Peyer's patch (tissue), 4 donors: ENCODE measurements at regions not wholly inside any gene's neighbourhood (a gene's known extent, or its start where the extent isn't known, plus 50 kb on each side); places are given as distances from the start of the nearest gene placed in this dataset.

Experiments used
- DNase-seq, 3 donors: peaks; one replicate each; pipeline ENCODE4 v3.0.0-alpha.2; 2017 to 2019
- H3K27ac ChIP-seq, 4 donors: fragments of 200-600 bp; sonication (generic); one replicate each; pipeline ENCODE4 v1.5.1; 2016 to 2019
- H3K27me3 ChIP-seq, 2 donors: fragments of 200-600 bp; sonication (generic); one replicate each; pipeline ENCODE4 v1.5.1; 2019
- H3K36me3 ChIP-seq, 3 donors: fragments of 200-600 bp; sonication (generic); one replicate each; pipeline ENCODE4 v1.5.1; 2016 to 2019
- H3K4me1 ChIP-seq, 4 donors: fragments of 200-600 bp; sonication (generic); one replicate each; pipeline ENCODE4 v1.5.1; 2016 to 2019
- H3K4me3 ChIP-seq, 4 donors: fragments of 200-600 bp; sonication (generic); 1 replicate in 3 of 4; 2 replicates in 1 of 4; pipeline ENCODE4 v1.5.1; 2016 to 2019; ENCODE audit warnings: mild to moderate bottlenecking in 1 of 4
- H3K9me3 ChIP-seq, 4 donors: fragments of 200-600 bp; sonication (generic); one replicate each; pipeline ENCODE4 v1.5.1; 2016 to 2019; ENCODE audit warnings: mild to moderate bottlenecking in 1 of 4
- CTCF ChIP-seq, 6 experiments: fragments of 450-650 bp in 4 of 6; fragments of 200-600 bp in 2 of 6; sonication (generic) in 1 of 6; IDR thresholded peaks; one replicate each; pipeline ENCODE4 v1.5.1; 2017 to 2019; ENCODE audit warnings: antibody characterized with exemption in 6 of 6, mild to moderate bottlenecking in 3 of 6, moderate library complexity in 1 of 6
- POLR2A ChIP-seq, 2 donors: fragments of 450-650 bp; IDR thresholded peaks; one replicate each; pipeline ENCODE4 v1.5.1; 2017; ENCODE audit warnings: antibody characterized with exemption in 2 of 2, mild to moderate bottlenecking in 2 of 2, moderate library complexity in 2 of 2

- no peak overlapping the region for H3K27ac ChIP-seq
- H3K27me3 ChIP-seq = no peaks in the 10 kb centered on the region
- no peak overlapping the region for H3K4me3 ChIP-seq
- H3K36me3 ChIP-seq = no peaks in the 10 kb centered on the region
- no peaks in the 10 kb centered on the region for H3K9me3 ChIP-seq
- no peaks in the 10 kb centered on the region for H3K4me1 ChIP-seq
- no peak for DNase-seq
- TF ChIP-seq POLR2A (IDR thresholded peaks at IDR 0.05) (no peak), CTCF (IDR thresholded peaks at IDR 0.05) (no peak)
Measured at GRCh38 chr9:31808766-31809165, 575.7 kb upstream of the ACO1 start.

- DNase-seq = no peak
- no peak overlapping the region for H3K4me3 ChIP-seq
- no peak overlapping the region for H3K27ac ChIP-seq
- H3K9me3 ChIP-seq = no peaks in the 10 kb centered on the region
- H3K27me3 ChIP-seq = no peaks in the 10 kb centered on the region
- no peaks in the 10 kb centered on the region for H3K4me1 ChIP-seq
- TF ChIP-seq CTCF (IDR thresholded peaks at IDR 0.05) = no peak
- TF ChIP-seq POLR2A (IDR thresholded peaks at IDR 0.05) = no peak
- no peaks in the 10 kb centered on the region for H3K36me3 ChIP-seq
Measured at GRCh38 chr9:31820426-31820825, 564.0 kb upstream of the ACO1 start.

- TF ChIP-seq CTCF (IDR thresholded peaks at IDR 0.05) (no peak), POLR2A (IDR thresholded peaks at IDR 0.05) (no peak)
- Histone ChIP-seq H3K4me1 (no peaks in the 10 kb centered on the region), H3K27ac (no peak overlapping the region), H3K36me3 (no peaks in the 10 kb centered on the region), H3K4me3 (no peak overlapping the region), H3K27me3 (no peaks in the 10 kb centered on the region), H3K9me3 (no peaks in the 10 kb centered on the region)
- DNase-seq = no peak
Measured at GRCh38 chr9:31821583-31821982, 562.9 kb upstream of the ACO1 start.

GRCh38 chr9:31823365-31823764 is 561.1 kb upstream of the ACO1 start:
- Histone ChIP-seq H3K36me3 (no peaks in the 10 kb centered on the region), H3K27ac (no peak overlapping the region), H3K4me1 (no peaks in the 10 kb centered on the region), H3K27me3 (no peaks in the 10 kb centered on the region), H3K9me3 (no peaks in the 10 kb centered on the region), H3K4me3 (no peak overlapping the region)
- TF ChIP-seq CTCF (IDR thresholded peaks at IDR 0.05) (no peak), POLR2A (IDR thresholded peaks at IDR 0.05) (no peak)
- no peak for DNase-seq

GRCh38 chr9:31824860-31825259 is 559.6 kb upstream of the ACO1 start:
- Histone ChIP-seq H3K27ac (no peak overlapping the region), H3K27me3 (no peaks in the 10 kb centered on the region), H3K36me3 (no peaks in the 10 kb centered on the region), H3K9me3 (no peaks in the 10 kb centered on the region), H3K4me3 (no peak overlapping the region), H3K4me1 (no peaks in the 10 kb centered on the region)
- DNase-seq = no peak
- TF ChIP-seq CTCF (IDR thresholded peaks at IDR 0.05) (no peak), POLR2A (IDR thresholded peaks at IDR 0.05) (no peak)

GRCh38 chr9:31837211-31837610 is 547.2 kb upstream of the ACO1 start:
- H3K4me3 ChIP-seq = no peak overlapping the region
- no peaks in the 10 kb centered on the region for H3K4me1 ChIP-seq
- no peak for TF ChIP-seq CTCF (IDR thresholded peaks at IDR 0.05)
- TF ChIP-seq POLR2A (IDR thresholded peaks at IDR 0.05) = no peak
- H3K27me3 ChIP-seq = no peaks in the 10 kb centered on the region
- H3K9me3 ChIP-seq = no peaks in the 10 kb centered on the region
- no peak for DNase-seq
- H3K36me3 ChIP-seq = no peaks in the 10 kb centered on the region
- no peak overlapping the region for H3K27ac ChIP-seq
